ENCODE measurements at regions not wholly inside any gene's neighbourhood (a gene's known extent, or its start where the extent isn't known, plus 50 kb on each side); places are given as distances from the start of the nearest gene placed in this dataset.

GRCh38 chr2:161557538-161557937 lies 66.7 kb upstream of the SLC4A10 start:
- TF ChIP-seq EZH2phosphoT487 (IDR thresholded peaks at IDR 0.05; ENCODE audit: insufficient read depth, low read depth) (no peak), EZH2 (IDR thresholded peaks at IDR 0.05; ENCODE audit: insufficient read depth, poor library complexity, severe bottlenecking) (no peak)
